Testis (tissue), 2 donors: ENCODE measurements at regions not wholly inside any gene's neighbourhood (a gene's known extent, or its start where the extent isn't known, plus 50 kb on each side); places are given as distances from the start of the nearest gene placed in this dataset.

Source experiments
- DNase-seq: peaks from one replicate; pipeline ENCODE4 v3.0.0-alpha.2; 2019
- H3K27ac ChIP-seq, 2 donors: fragments of 200-600 bp; sonication (generic); one replicate each; pipeline ENCODE4 v1.5.1; 2019
- H3K27me3 ChIP-seq: fragments of 200-600 bp; sonication (generic); one replicate; pipeline ENCODE4 v1.5.1; 2019
- H3K36me3 ChIP-seq: fragments of 200-600 bp; sonication (generic); one replicate; pipeline ENCODE4 v1.5.1; 2017; ENCODE audit warnings: low read depth; ENCODE audit errors: missing control alignments
- H3K4me1 ChIP-seq: fragments of 200-600 bp; sonication (generic); one replicate; pipeline ENCODE4 v1.5.1; 2019
- H3K4me3 ChIP-seq, 2 donors: fragments of 200-600 bp; sonication (generic); one replicate each; pipeline ENCODE4 v1.5.1; 2017 to 2019
- H3K9me3 ChIP-seq: fragments of 200-600 bp; sonication (generic); one replicate; pipeline ENCODE4 v1.5.1; 2017
- POLR2A ChIP-seq: fragments of 450-650 bp; IDR thresholded peaks from one replicate; pipeline ENCODE4 v1.6.1; 2017; ENCODE audit warnings: antibody characterized with exemption, mild to moderate bottlenecking, moderate library complexity
- WGBS, 2 donors: methylation state at CpG; one replicate each; pipeline ENCODE4 v1.1.5; 2018; 5-methylcytosine and 5-hydroxymethylcytosine counted together
- intact Hi-C: fragments of 100-400 bp; cut with DNase I; formaldehyde crosslinking; loops from one replicate; pipeline ENCODE4 v1.15.1; 2023; ENCODE audit warnings: low total_unique reads
- TF ChIP-seq, protein P1 (sequence below), 3 experiments: fragments of 450-650 bp in 2 of 3; fragments of 200-600 bp in 1 of 3; sonication (generic) in 1 of 3; IDR thresholded peaks; one replicate each; pipeline ENCODE4 v1.5.1; 2016 to 2019; ENCODE audit warnings: antibody characterized with exemption in 3 of 3, mild to moderate bottlenecking in 2 of 3, moderate library complexity in 1 of 3

DNA sequence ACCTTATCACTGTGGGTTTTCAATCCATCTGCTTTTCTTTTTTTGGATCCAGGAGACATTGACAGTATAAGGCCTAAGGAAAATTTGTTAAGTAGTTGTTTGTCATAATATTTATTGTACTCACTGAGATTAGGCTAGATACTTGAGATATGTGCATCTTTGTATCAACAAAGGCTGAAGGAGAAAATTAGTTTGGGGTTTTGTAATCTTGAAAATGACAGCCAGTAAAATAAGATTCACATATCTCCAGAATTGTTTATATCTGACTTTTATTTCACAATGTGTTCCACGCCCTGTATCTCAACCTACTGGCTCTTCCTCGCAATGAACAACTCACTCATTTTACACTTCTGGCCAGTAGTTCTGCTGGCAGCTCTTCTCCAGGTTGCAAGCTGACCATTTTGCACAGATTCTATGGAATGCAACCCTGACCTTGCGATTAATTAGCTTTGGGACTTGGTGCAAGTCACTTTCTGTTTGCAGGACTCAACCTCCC is 132.7 kb downstream of the GATA3 start:
- no peak for TF ChIP-seq POLR2A
- TF ChIP-seq, protein P1, sequence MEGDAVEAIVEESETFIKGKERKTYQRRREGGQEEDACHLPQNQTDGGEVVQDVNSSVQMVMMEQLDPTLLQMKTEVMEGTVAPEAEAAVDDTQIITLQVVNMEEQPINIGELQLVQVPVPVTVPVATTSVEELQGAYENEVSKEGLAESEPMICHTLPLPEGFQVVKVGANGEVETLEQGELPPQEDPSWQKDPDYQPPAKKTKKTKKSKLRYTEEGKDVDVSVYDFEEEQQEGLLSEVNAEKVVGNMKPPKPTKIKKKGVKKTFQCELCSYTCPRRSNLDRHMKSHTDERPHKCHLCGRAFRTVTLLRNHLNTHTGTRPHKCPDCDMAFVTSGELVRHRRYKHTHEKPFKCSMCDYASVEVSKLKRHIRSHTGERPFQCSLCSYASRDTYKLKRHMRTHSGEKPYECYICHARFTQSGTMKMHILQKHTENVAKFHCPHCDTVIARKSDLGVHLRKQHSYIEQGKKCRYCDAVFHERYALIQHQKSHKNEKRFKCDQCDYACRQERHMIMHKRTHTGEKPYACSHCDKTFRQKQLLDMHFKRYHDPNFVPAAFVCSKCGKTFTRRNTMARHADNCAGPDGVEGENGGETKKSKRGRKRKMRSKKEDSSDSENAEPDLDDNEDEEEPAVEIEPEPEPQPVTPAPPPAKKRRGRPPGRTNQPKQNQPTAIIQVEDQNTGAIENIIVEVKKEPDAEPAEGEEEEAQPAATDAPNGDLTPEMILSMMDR (IDR thresholded peaks at IDR 0.05) = no peak
- H3K4me1 ChIP-seq = no peaks in the 10 kb centered on the region
- no peaks in the 10 kb centered on the region for H3K9me3 ChIP-seq
- no peak overlapping the region for H3K4me3 ChIP-seq
- no peaks in the 10 kb centered on the region for H3K27me3 ChIP-seq
- no peak overlapping the region for H3K27ac ChIP-seq
- WGBS, 2 donors = 84 to 86% methylated on average over 3 of the region's 3 CpGs
- DNase-seq = no peak
- intact Hi-C loops = no loop called here
- no peaks in the 10 kb centered on the region for H3K36me3 ChIP-seq

DNA sequence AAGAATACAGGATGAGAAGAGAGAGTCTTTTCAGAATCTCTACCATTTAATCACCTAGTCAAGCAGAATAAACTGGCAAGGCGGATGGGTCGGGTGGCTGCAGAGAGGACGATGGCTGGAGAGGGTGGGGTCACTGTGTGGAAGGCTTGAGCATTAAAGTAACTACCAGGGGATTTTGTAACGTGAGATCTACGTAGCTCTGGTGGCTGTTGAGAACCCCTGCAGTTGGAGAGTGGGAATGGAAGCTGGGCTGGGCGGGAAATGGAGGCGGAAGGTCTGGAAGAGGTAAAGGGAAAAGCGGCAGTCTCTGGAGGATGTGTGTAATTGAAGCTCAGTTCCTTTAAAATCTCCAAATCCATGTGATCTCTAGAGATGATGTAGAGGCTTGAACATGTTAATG is 135.0 kb downstream of the GATA3 start:
- Histone ChIP-seq H3K4me1 (no peaks in the 10 kb centered on the region), H3K27me3 (no peaks in the 10 kb centered on the region), H3K27ac (no peak overlapping the region), H3K36me3 (no peaks in the 10 kb centered on the region), H3K9me3 (no peaks in the 10 kb centered on the region), H3K4me3 (no peak overlapping the region)
- intact Hi-C loops = no loop called here
- no peak for DNase-seq
- TF ChIP-seq POLR2A = no peak
- TF ChIP-seq, protein P1 (IDR thresholded peaks at IDR 0.05) = no peak
- 53 to 56% methylated on average over 8 of the region's 8 CpGs for whole genome bisulfite sequencing, 2 donors

DNA sequence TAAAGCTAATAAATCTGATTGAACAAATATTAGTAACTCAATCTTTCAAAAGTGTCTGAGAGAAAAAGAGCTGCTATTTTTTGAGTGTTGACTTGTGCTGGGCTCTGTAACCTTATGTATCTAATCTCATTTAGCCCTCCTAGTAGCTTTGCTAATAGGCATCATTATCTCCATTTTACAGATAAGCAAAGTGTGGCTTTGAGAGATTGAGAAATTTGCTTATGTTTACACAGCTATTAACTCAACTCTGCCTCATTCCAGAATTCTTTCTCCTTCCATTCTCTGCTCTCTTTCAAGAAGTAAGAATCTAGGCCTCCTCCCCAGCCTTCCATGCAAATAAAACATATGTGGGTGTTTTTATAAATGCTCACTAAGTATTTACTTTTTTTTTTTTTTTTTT is 137.8 kb downstream of the GATA3 start:
- H3K4me1 ChIP-seq = no peaks in the 10 kb centered on the region
- H3K9me3 ChIP-seq = no peaks in the 10 kb centered on the region
- no peak overlapping the region for H3K4me3 ChIP-seq
- H3K36me3 ChIP-seq = no peaks in the 10 kb centered on the region
- H3K27me3 ChIP-seq = no peaks in the 10 kb centered on the region
- H3K27ac ChIP-seq = no peak overlapping the region
- intact Hi-C loops = no loop called here
- TF ChIP-seq POLR2A = no peak
- TF ChIP-seq, protein P1 (IDR thresholded peaks at IDR 0.05) = no peak
- DNase-seq = no peak

DNA sequence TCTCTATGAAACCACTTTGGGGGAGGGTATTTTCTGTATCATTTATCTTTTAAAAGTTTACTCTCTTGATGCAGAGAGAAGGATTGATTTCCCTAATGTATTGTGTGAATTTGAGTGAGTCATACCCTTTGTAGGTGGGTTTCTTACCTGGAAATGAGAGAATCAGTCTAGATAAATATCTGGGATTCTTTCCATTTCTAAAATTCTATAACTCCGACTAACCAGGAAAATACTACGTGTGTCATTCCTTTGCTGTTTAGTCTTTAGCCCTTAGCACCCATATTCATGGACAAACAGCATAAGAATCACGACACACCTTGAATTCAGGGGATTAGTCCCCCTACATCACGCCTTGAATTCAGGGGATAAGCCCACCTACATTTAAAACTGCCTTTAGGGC is 139.1 kb downstream of the GATA3 start:
- H3K4me3 ChIP-seq = no peak overlapping the region
- no peaks in the 10 kb centered on the region for H3K27me3 ChIP-seq
- intact Hi-C loops = no loop called here
- H3K9me3 ChIP-seq = no peaks in the 10 kb centered on the region
- H3K4me1 ChIP-seq = no peaks in the 10 kb centered on the region
- TF ChIP-seq, protein P1 (IDR thresholded peaks at IDR 0.05) = no peak
- no peak for TF ChIP-seq POLR2A
- H3K36me3 ChIP-seq = no peaks in the 10 kb centered on the region
- H3K27ac ChIP-seq = no peak overlapping the region
- WGBS, 2 donors = 85 to 89% methylated on average over 4 of the region's 4 CpGs
- no peak for DNase-seq

DNA sequence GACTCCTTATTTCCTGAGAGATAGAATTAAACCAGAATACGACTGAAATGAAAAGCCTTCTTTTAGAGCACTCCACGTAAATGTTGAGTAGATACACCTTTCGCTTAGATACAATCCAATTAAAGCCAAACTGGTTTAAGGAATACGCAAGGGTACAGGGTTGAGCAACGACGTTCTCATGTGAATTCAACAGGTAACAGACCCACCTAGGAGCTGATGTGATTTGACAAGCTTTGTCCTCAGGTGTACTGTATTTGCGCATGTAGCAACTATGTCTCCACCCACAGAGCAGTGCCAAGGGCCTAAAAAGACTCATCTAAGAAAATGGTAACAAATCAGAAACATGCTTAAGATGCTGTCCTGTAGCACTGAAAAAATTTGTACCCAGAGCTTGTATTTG is 139.6 kb downstream of the GATA3 start:
- H3K4me3 ChIP-seq = no peak overlapping the region
- no peaks in the 10 kb centered on the region for H3K9me3 ChIP-seq
- no peak for DNase-seq
- intact Hi-C loops = no loop called here
- no peak overlapping the region for H3K27ac ChIP-seq
- TF ChIP-seq, protein P1 (IDR thresholded peaks at IDR 0.05) = no peak
- no peak for TF ChIP-seq POLR2A
- no peaks in the 10 kb centered on the region for H3K27me3 ChIP-seq
- H3K36me3 ChIP-seq = no peaks in the 10 kb centered on the region
- no peaks in the 10 kb centered on the region for H3K4me1 ChIP-seq
- WGBS, 2 donors = 84 to 87% methylated on average over 7 of the region's 7 CpGs
